ENCODE measurements at regions not wholly inside any gene's neighbourhood (a gene's known extent, or its start where the extent isn't known, plus 50 kb on each side); places are given as distances from the start of the nearest gene placed in this dataset.
"Not testable (repeated sequence)": the region's sequence is repeated elsewhere in the genome, so short reads cannot be mapped to it uniquely, and the experiment has no call there.

- Histone ChIP-seq H3K27me3 (ENCODE audit: control insufficient read depth, insufficient read depth, low read length) (no peaks in the 10 kb centered on the region), H3K27ac (ENCODE audit: low read depth, low read length) (no peak overlapping the region), H3K36me3 (ENCODE audit: control insufficient read depth, insufficient read depth, low read length) (no peaks in the 10 kb centered on the region), H3K4me3 (ENCODE audit: low read depth, low read length) (no peak overlapping the region), H3K9me3 (ENCODE audit: control insufficient read depth, insufficient read depth, low read length) (no peaks in the 10 kb centered on the region), H3K4me1 (ENCODE audit: control insufficient read depth, insufficient read depth, low read length) (no peaks in the 10 kb centered on the region), H3K9ac (ENCODE audit: low read depth, low read length) (no peak overlapping the region)
These were observed 1280.5 kb upstream of the ZEB2 start for GRCh38 chr2:145800151-145801091.

GRCh38 chr2:145799595-145800108 lies 1279.7 kb upstream of the ZEB2 start:
- H3K4me1 ChIP-seq (ENCODE audit: control insufficient read depth, insufficient read depth, low read length): no peaks in the 10 kb centered on the region
- H3K9ac ChIP-seq (ENCODE audit: low read depth, low read length): no peak overlapping the region
- no peaks in the 10 kb centered on the region for H3K36me3 ChIP-seq (ENCODE audit: control insufficient read depth, insufficient read depth, low read length)
- no peak overlapping the region for H3K4me3 ChIP-seq (ENCODE audit: low read depth, low read length)
- H3K9me3 ChIP-seq (ENCODE audit: control insufficient read depth, insufficient read depth, low read length): no peaks in the 10 kb centered on the region
- no peak overlapping the region for H3K27ac ChIP-seq (ENCODE audit: low read depth, low read length)
- no peaks in the 10 kb centered on the region for H3K27me3 ChIP-seq (ENCODE audit: control insufficient read depth, insufficient read depth, low read length)

GRCh38 chr2:145798419-145798818 lies 1278.5 kb upstream of the ZEB2 start:
- no peak overlapping the region for H3K9ac ChIP-seq (ENCODE audit: low read depth, low read length)
- no peaks in the 10 kb centered on the region for H3K4me1 ChIP-seq (ENCODE audit: control insufficient read depth, insufficient read depth, low read length)
- no peaks in the 10 kb centered on the region for H3K9me3 ChIP-seq (ENCODE audit: control insufficient read depth, insufficient read depth, low read length)
- H3K27ac ChIP-seq (ENCODE audit: low read depth, low read length): no peak overlapping the region
- no peaks in the 10 kb centered on the region for H3K27me3 ChIP-seq (ENCODE audit: control insufficient read depth, insufficient read depth, low read length)
- H3K36me3 ChIP-seq (ENCODE audit: control insufficient read depth, insufficient read depth, low read length): no peaks in the 10 kb centered on the region
- H3K4me3 ChIP-seq (ENCODE audit: low read depth, low read length): no peak overlapping the region

GRCh38 chr2:145797692-145798091 lies 1277.8 kb upstream of the ZEB2 start:
- Histone ChIP-seq H3K27ac (ENCODE audit: low read depth, low read length) (no peak overlapping the region), H3K4me1 (ENCODE audit: control insufficient read depth, insufficient read depth, low read length) (no peaks in the 10 kb centered on the region), H3K9ac (ENCODE audit: low read depth, low read length) (no peak overlapping the region), H3K9me3 (ENCODE audit: control insufficient read depth, insufficient read depth, low read length) (no peaks in the 10 kb centered on the region), H3K27me3 (ENCODE audit: control insufficient read depth, insufficient read depth, low read length) (no peaks in the 10 kb centered on the region), H3K36me3 (ENCODE audit: control insufficient read depth, insufficient read depth, low read length) (no peaks in the 10 kb centered on the region), H3K4me3 (ENCODE audit: low read depth, low read length) (no peak overlapping the region)

GRCh38 chr2:145792745-145793144 lies 1272.8 kb upstream of the ZEB2 start:
- H3K4me1 ChIP-seq (ENCODE audit: control insufficient read depth, insufficient read depth, low read length): no peaks in the 10 kb centered on the region
- no peak overlapping the region for H3K27ac ChIP-seq (ENCODE audit: low read depth, low read length)
- H3K9me3 ChIP-seq (ENCODE audit: control insufficient read depth, insufficient read depth, low read length): no peaks in the 10 kb centered on the region
- H3K9ac ChIP-seq (ENCODE audit: low read depth, low read length): no peak overlapping the region
- no peak overlapping the region for H3K4me3 ChIP-seq (ENCODE audit: low read depth, low read length)
- H3K27me3 ChIP-seq (ENCODE audit: control insufficient read depth, insufficient read depth, low read length): no peaks in the 10 kb centered on the region
- H3K36me3 ChIP-seq (ENCODE audit: control insufficient read depth, insufficient read depth, low read length): no peaks in the 10 kb centered on the region

- Histone ChIP-seq H3K9me3 (ENCODE audit: control insufficient read depth, insufficient read depth, low read length) (no peaks in the 10 kb centered on the region), H3K27ac (ENCODE audit: low read depth, low read length) (no peak overlapping the region), H3K9ac (ENCODE audit: low read depth, low read length) (no peak overlapping the region), H3K36me3 (ENCODE audit: control insufficient read depth, insufficient read depth, low read length) (no peaks in the 10 kb centered on the region), H3K4me1 (ENCODE audit: control insufficient read depth, insufficient read depth, low read length) (no peaks in the 10 kb centered on the region), H3K27me3 (ENCODE audit: control insufficient read depth, insufficient read depth, low read length) (no peaks in the 10 kb centered on the region), H3K4me3 (ENCODE audit: low read depth, low read length) (no peak overlapping the region)
These were observed 1269.7 kb upstream of the ZEB2 start for GRCh38 chr2:145789636-145790035.

- H3K27ac ChIP-seq (ENCODE audit: low read depth, low read length); H3K9ac ChIP-seq (ENCODE audit: low read depth, low read length); H3K9me3 ChIP-seq (ENCODE audit: control insufficient read depth, insufficient read depth, low read length); H3K4me1 ChIP-seq (ENCODE audit: control insufficient read depth, insufficient read depth, low read length); H3K4me3 ChIP-seq (ENCODE audit: low read depth, low read length); H3K27me3 ChIP-seq (ENCODE audit: control insufficient read depth, insufficient read depth, low read length); H3K36me3 ChIP-seq (ENCODE audit: control insufficient read depth, insufficient read depth, low read length): not testable (repeated sequence)
These were observed 1267.9 kb upstream of the ZEB2 start for GRCh38 chr2:145787597-145788361.

GRCh38 chr2:145782607-145783006 lies 1262.7 kb upstream of the ZEB2 start:
- not testable (repeated sequence) for H3K27me3 ChIP-seq (ENCODE audit: control insufficient read depth, insufficient read depth, low read length); H3K4me1 ChIP-seq (ENCODE audit: control insufficient read depth, insufficient read depth, low read length); H3K9me3 ChIP-seq (ENCODE audit: control insufficient read depth, insufficient read depth, low read length); H3K27ac ChIP-seq (ENCODE audit: low read depth, low read length); H3K9ac ChIP-seq (ENCODE audit: low read depth, low read length); H3K4me3 ChIP-seq (ENCODE audit: low read depth, low read length); H3K36me3 ChIP-seq (ENCODE audit: control insufficient read depth, insufficient read depth, low read length)

- no peak overlapping the region for H3K4me3 ChIP-seq (ENCODE audit: low read depth, low read length)
- no peaks in the 10 kb centered on the region for H3K36me3 ChIP-seq (ENCODE audit: control insufficient read depth, insufficient read depth, low read length)
- no peak overlapping the region for H3K27ac ChIP-seq (ENCODE audit: low read depth, low read length)
- peaks cover 4% of the 10 kb centered on the region; the same call in 1 of the 2 replicates for H3K4me1 ChIP-seq (ENCODE audit: control insufficient read depth, insufficient read depth, low read length)
- no peaks in the 10 kb centered on the region for H3K27me3 ChIP-seq (ENCODE audit: control insufficient read depth, insufficient read depth, low read length)
- peaks cover 1% of the 10 kb centered on the region; the same call in 1 of the 2 replicates for H3K9me3 ChIP-seq (ENCODE audit: control insufficient read depth, insufficient read depth, low read length)
- no peak overlapping the region for H3K9ac ChIP-seq (ENCODE audit: low read depth, low read length)
These were observed 1258.0 kb upstream of the ZEB2 start for GRCh38 chr2:145777914-145778313.

GRCh38 chr2:145777297-145777696 lies 1257.4 kb upstream of the ZEB2 start:
- no peak overlapping the region for H3K27ac ChIP-seq (ENCODE audit: low read depth, low read length)
- H3K9me3 ChIP-seq (ENCODE audit: control insufficient read depth, insufficient read depth, low read length): no peaks in the 10 kb centered on the region
- H3K9ac ChIP-seq (ENCODE audit: low read depth, low read length): no peak overlapping the region
- H3K36me3 ChIP-seq (ENCODE audit: control insufficient read depth, insufficient read depth, low read length): no peaks in the 10 kb centered on the region
- H3K27me3 ChIP-seq (ENCODE audit: control insufficient read depth, insufficient read depth, low read length): no peaks in the 10 kb centered on the region
- H3K4me1 ChIP-seq (ENCODE audit: control insufficient read depth, insufficient read depth, low read length): peaks cover 4% of the 10 kb centered on the region; the same call in 1 of the 2 replicates
- no peak overlapping the region for H3K4me3 ChIP-seq (ENCODE audit: low read depth, low read length)

GRCh38 chr2:145775591-145775990 lies 1255.7 kb upstream of the ZEB2 start:
- Histone ChIP-seq H3K9ac (ENCODE audit: low read depth, low read length) (no peak overlapping the region), H3K9me3 (ENCODE audit: control insufficient read depth, insufficient read depth, low read length) (no peaks in the 10 kb centered on the region), H3K36me3 (ENCODE audit: control insufficient read depth, insufficient read depth, low read length) (no peaks in the 10 kb centered on the region), H3K4me3 (ENCODE audit: low read depth, low read length) (no peak overlapping the region), H3K27ac (ENCODE audit: low read depth, low read length) (no peak overlapping the region), H3K4me1 (ENCODE audit: control insufficient read depth, insufficient read depth, low read length) (peaks cover 4% of the 10 kb centered on the region; the same call in 1 of the 2 replicates), H3K27me3 (ENCODE audit: control insufficient read depth, insufficient read depth, low read length) (no peaks in the 10 kb centered on the region)

Data from HUES48 (cell line).